HEK293 (cell line): ENCODE measurements at regions not wholly inside any gene's neighbourhood (a gene's known extent, or its start where the extent isn't known, plus 50 kb on each side); places are given as distances from the start of the nearest gene placed in this dataset.

ENCODE experiments used
- CTCF ChIA-PET: fragments of 350-600 bp; formaldehyde crosslinking; extraction: SDS; loops from one replicate; lab custom pipeline; 2021; ENCODE audit warnings: antibody characterized with exemption; lab: Yijun Ruan, JAX
- POLR2A ChIA-PET: fragments of 300-600 bp; formaldehyde crosslinking; extraction: SDS; loops from one replicate; lab custom pipeline; 2020; ENCODE audit warnings: antibody characterized with exemption, inconsistent platforms; lab: Yijun Ruan, JAX
- H3K27ac ChIP-seq: fragments of 200-500 bp; sonication (Bioruptor generic); 2 replicates; pipeline ENCODE4 v1.5.1; 2014; ENCODE audit warnings: low read depth, low read length, control low read depth, inconsistent platforms; ENCODE audit errors: extremely low read depth
- H3K36me3 ChIP-seq, 2 experiments: fragments of 200-500 bp in 1 of 2; sonication (Bioruptor generic) in 1 of 2; 1 replicate in 1 of 2; 2 replicates in 1 of 2; pipeline ENCODE4 v1.5.1; 2014 to 2017; ENCODE audit warnings: inconsistent platforms in 2 of 2, low read length in 2 of 2; ENCODE audit not compliant: control insufficient read depth in 2 of 2, insufficient read depth in 1 of 2
- H3K4me1 ChIP-seq: fragments of 200-500 bp; sonication (Bioruptor generic); 2 replicates; pipeline ENCODE4 v1.5.1; 2014; ENCODE audit warnings: mild to moderate bottlenecking, low read length, inconsistent platforms; ENCODE audit not compliant: control insufficient read depth, insufficient read depth
- H3K4me3 ChIP-seq: 2 replicates; pipeline ENCODE4 v1.5.1; 2011; ENCODE audit warnings: low read depth, mild to moderate bottlenecking, control low read depth, low read length, moderate library complexity
- H3K9me3 ChIP-seq: fragments of 200-500 bp; sonication (Bioruptor generic); 2 replicates; pipeline ENCODE4 v1.5.1; 2014; ENCODE audit warnings: low read depth, low read length, inconsistent platforms; ENCODE audit not compliant: control insufficient read depth, insufficient read depth
- OVOL3 ChIP-seq: fragments of 450-650 bp; formaldehyde crosslinking; IDR thresholded peaks from 2 replicates; pipeline ENCODE4 v1.5.1; 2016; ENCODE audit warnings: missing biosample characterization, missing genetic modification characterization
- REPIN1 ChIP-seq: fragments of 450-650 bp; formaldehyde crosslinking; IDR thresholded peaks from 2 replicates; pipeline ENCODE4 v1.5.1; 2017; ENCODE audit warnings: missing biosample characterization, missing genetic modification characterization, low read depth
- SALL2 ChIP-seq: fragments of 450-650 bp; formaldehyde crosslinking; IDR thresholded peaks from 2 replicates; pipeline ENCODE4 v1.5.0; 2017; ENCODE audit warnings: missing biosample characterization, mild to moderate bottlenecking, missing genetic modification characterization, borderline replicate concordance
- SP7 ChIP-seq: fragments of 450-650 bp; formaldehyde crosslinking; IDR thresholded peaks from 2 replicates; pipeline ENCODE4 v1.5.1; 2016; ENCODE audit warnings: missing biosample characterization, missing genetic modification characterization
- ZBTB8A ChIP-seq: fragments of 450-650 bp; formaldehyde crosslinking; IDR thresholded peaks from 2 replicates; pipeline ENCODE4 v1.5.1; 2016; ENCODE audit warnings: missing biosample characterization, missing genetic modification characterization
- ZFP3 ChIP-seq: fragments of 450-650 bp; formaldehyde crosslinking; IDR thresholded peaks from 2 replicates; pipeline ENCODE4 v1.5.1; 2016; ENCODE audit warnings: low read depth, missing biosample characterization, missing genetic modification characterization
- ZFP41 ChIP-seq: fragments of 450-650 bp; formaldehyde crosslinking; IDR thresholded peaks from 2 replicates; pipeline ENCODE4 v1.5.1; 2016; ENCODE audit warnings: missing biosample characterization, missing genetic modification characterization, borderline replicate concordance
- ZNF114 ChIP-seq: fragments of 450-650 bp; formaldehyde crosslinking; IDR thresholded peaks from 2 replicates; pipeline ENCODE4 v1.5.0; 2017; ENCODE audit warnings: missing biosample characterization, missing genetic modification characterization
- ZNF132 ChIP-seq: fragments of 450-650 bp; formaldehyde crosslinking; IDR thresholded peaks from 2 replicates; pipeline ENCODE4 v1.5.1; 2017; ENCODE audit warnings: missing biosample characterization, missing genetic modification characterization, borderline replicate concordance
- ZNF19 ChIP-seq: fragments of 450-650 bp; formaldehyde crosslinking; IDR thresholded peaks from 2 replicates; pipeline ENCODE4; 2016; ENCODE audit warnings: missing biosample characterization, missing genetic modification characterization, low read depth
- ZNF214 ChIP-seq: fragments of 450-650 bp; formaldehyde crosslinking; IDR thresholded peaks from 2 replicates; pipeline ENCODE4 v1.5.1; 2017; ENCODE audit warnings: missing biosample characterization, mild to moderate bottlenecking, missing genetic modification characterization, borderline replicate concordance
- ZNF248 ChIP-seq: fragments of 450-650 bp; formaldehyde crosslinking; IDR thresholded peaks from 2 replicates; pipeline ENCODE4 v1.5.1; 2017; ENCODE audit warnings: missing biosample characterization, missing genetic modification characterization
- ZNF280C ChIP-seq: fragments of 450-650 bp; formaldehyde crosslinking; IDR thresholded peaks from 2 replicates; pipeline ENCODE4 v1.5.1; 2016; ENCODE audit warnings: missing biosample characterization, missing genetic modification characterization
- ZNF280D ChIP-seq: fragments of 450-650 bp; formaldehyde crosslinking; IDR thresholded peaks from 2 replicates; pipeline ENCODE4 v1.5.1; 2016; ENCODE audit warnings: missing biosample characterization, missing genetic modification characterization
- ZNF548 ChIP-seq: fragments of 450-650 bp; formaldehyde crosslinking; IDR thresholded peaks from 2 replicates; pipeline ENCODE4 v1.5.1; 2016; ENCODE audit warnings: missing biosample characterization, missing genetic modification characterization
- ZNF561 ChIP-seq: fragments of 450-650 bp; IDR thresholded peaks from 2 replicates; pipeline ENCODE4 v1.5.1; 2018; ENCODE audit warnings: missing biosample characterization, missing genetic modification characterization, borderline replicate concordance
- ZNF621 ChIP-seq: fragments of 450-650 bp; formaldehyde crosslinking; IDR thresholded peaks from 2 replicates; pipeline ENCODE4 v1.5.1; 2017; ENCODE audit warnings: missing biosample characterization, missing genetic modification characterization
- ZNF692 ChIP-seq: fragments of 450-650 bp; formaldehyde crosslinking; IDR thresholded peaks from 2 replicates; pipeline ENCODE4 v1.5.1; 2016; ENCODE audit warnings: missing biosample characterization, missing genetic modification characterization
- ZNF76 ChIP-seq: fragments of 450-650 bp; formaldehyde crosslinking; IDR thresholded peaks from 2 replicates; pipeline ENCODE4; 2016; ENCODE audit warnings: low read depth, missing biosample characterization, missing genetic modification characterization, borderline replicate concordance
- TF ChIP-seq, protein P1 (sequence below): fragments of 450-650 bp; formaldehyde crosslinking; IDR thresholded peaks from 2 replicates; pipeline ENCODE4 v1.5.1; 2017; ENCODE audit warnings: missing biosample characterization, missing genetic modification characterization

DNA sequence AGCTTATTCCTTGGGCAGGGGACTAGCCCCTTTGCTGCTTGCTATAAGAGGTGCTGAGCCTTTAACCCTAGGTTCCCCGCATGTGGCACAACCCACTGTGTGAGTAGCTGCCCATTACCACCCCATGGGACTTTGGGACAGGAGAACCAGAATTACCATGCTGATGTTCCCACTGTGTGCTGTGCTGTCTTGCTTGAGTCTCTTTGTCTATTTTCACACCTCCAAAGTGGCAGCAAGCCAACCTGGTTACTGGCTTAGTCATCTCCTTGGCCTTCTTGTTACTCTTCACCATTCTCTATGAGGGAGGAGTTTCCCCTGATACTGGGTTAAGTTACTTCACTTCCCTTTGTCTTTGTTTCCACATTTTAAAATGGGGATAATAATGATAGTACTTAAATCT, 73.4 kb upstream of the ETV6 start:
- no peaks in the 10 kb centered on the region for H3K36me3 ChIP-seq
- CTCF ChIA-PET, result interaction anchor here (3.5 kb wide), 1 partner anchor 457 kb away, joined by 14 read pairs; no protein-coding TSS in a partner anchor
- TF ChIP-seq, protein P1, sequence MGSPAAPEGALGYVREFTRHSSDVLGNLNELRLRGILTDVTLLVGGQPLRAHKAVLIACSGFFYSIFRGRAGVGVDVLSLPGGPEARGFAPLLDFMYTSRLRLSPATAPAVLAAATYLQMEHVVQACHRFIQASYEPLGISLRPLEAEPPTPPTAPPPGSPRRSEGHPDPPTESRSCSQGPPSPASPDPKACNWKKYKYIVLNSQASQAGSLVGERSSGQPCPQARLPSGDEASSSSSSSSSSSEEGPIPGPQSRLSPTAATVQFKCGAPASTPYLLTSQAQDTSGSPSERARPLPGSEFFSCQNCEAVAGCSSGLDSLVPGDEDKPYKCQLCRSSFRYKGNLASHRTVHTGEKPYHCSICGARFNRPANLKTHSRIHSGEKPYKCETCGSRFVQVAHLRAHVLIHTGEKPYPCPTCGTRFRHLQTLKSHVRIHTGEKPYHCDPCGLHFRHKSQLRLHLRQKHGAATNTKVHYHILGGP (tag by site-specific recombination), result no peak
- no peak for TF ChIP-seq OVOL3 (tag by site-specific recombination)
- TF ChIP-seq, all 188 proteins: peak for 0
- no peak overlapping the region for H3K27ac ChIP-seq
- POLR2A ChIA-PET, result interaction anchor here (0.5 kb wide), 1 partner anchor 173 kb away, joined by 3 read pairs; no protein-coding TSS in a partner anchor
- no peaks in the 10 kb centered on the region for H3K4me1 ChIP-seq
- no peaks in the 10 kb centered on the region for H3K9me3 ChIP-seq
- no peak overlapping the region for H3K4me3 ChIP-seq

GRCh38 chr12:11577658-11578260, 71.7 kb upstream of the ETV6 start:
- POLR2A ChIA-PET, result no interaction called here
- Histone ChIP-seq H3K4me3 (no peak overlapping the region), H3K9me3 (no peaks in the 10 kb centered on the region), H3K4me1 (no peaks in the 10 kb centered on the region), H3K36me3 (no peaks in the 10 kb centered on the region), H3K27ac (no peak overlapping the region)
- CTCF ChIA-PET, result interaction anchor here (1.2 to 8.2 kb wide), 2 partner anchors 28 to 457 kb away, joined by 3 to 161 read pairs; no protein-coding TSS in a partner anchor
- no peak for TF ChIP-seq ZBTB8A
- no peak for TF ChIP-seq ZNF280C (tag by site-specific recombination)
- no peak for TF ChIP-seq REPIN1 (tag by site-specific recombination)
- TF ChIP-seq ZNF214 (tag by site-specific recombination), result no peak
- no peak for TF ChIP-seq ZFP41 (tag by site-specific recombination)
- TF ChIP-seq ZNF548, result no peak
- no peak for TF ChIP-seq ZFP3 (tag by site-specific recombination)
- no peak for TF ChIP-seq SALL2 (tag by site-specific recombination)
- TF ChIP-seq ZNF280D (tag by site-specific recombination), result no peak
- TF ChIP-seq ZNF132, result no peak
- TF ChIP-seq ZNF114, result no peak
- TF ChIP-seq ZNF248 (tag by site-specific recombination), result no peak
- TF ChIP-seq ZNF621 (tag by site-specific recombination), result no peak
- TF ChIP-seq ZNF19, result no peak
- no peak for TF ChIP-seq ZNF76 (tag by site-specific recombination)
- no peak for TF ChIP-seq SP7 (tag by site-specific recombination)
- TF ChIP-seq ZNF692 (tag by site-specific recombination), result no peak
- no peak for TF ChIP-seq ZNF561 (tag by site-specific recombination)
